ENCODE measurements at regions not wholly inside any gene's neighbourhood (a gene's known extent, or its start where the extent isn't known, plus 50 kb on each side); places are given as distances from the start of the nearest gene placed in this dataset.
"Not testable (repeated sequence)": the region's sequence is repeated elsewhere in the genome, so short reads cannot be mapped to it uniquely, and the experiment has no call there.

DNA sequence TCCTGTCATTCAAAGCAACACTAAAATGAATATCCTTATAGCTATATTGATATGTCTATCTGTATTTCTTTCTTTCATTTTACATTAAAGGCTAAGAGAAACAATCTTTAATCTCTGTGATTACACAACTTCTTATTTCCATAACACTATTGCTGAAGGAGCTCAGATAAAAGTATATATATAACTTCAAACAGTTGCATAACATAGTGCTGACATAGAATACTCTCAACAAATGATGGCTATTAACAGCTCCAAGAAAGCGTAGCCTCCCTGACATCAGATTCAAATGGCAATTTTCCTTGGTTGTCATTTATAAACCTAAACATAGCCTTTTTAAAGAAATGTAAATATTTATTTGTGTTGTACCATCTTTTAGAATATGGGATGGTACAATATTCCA is 116.6 kb upstream of the PTPRG start:
- no peak for DNase-seq (ENCODE audit: low spot score)

DNA sequence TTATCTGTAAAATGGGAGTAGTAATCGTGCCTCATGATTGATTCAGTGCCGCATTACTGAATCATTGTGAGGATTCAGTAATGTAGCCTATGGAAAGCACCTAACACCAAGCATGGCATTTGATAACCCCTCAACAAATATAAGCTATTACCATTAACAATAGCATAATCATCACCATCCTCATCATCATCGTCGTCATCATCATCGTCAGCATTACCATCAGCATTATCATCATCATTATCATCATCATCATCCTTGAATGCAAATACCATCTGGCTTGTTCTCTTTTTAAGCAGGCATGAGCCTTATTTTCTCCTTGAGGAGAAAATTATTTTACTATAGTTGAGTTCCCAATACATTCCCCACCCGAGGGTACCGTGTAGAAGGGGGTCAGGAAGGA is 115.4 kb upstream of the PTPRG start:
- DNase-seq (ENCODE audit: low spot score), result no peak

- no peak for DNase-seq (ENCODE audit: low spot score)
These were observed 115.0 kb upstream of the PTPRG start for GRCh38 chr3:61446341-61446740.

GRCh38 chr3:61448378-61448777 is 113.0 kb upstream of the PTPRG start:
- no peak for DNase-seq (ENCODE audit: low spot score)

DNA sequence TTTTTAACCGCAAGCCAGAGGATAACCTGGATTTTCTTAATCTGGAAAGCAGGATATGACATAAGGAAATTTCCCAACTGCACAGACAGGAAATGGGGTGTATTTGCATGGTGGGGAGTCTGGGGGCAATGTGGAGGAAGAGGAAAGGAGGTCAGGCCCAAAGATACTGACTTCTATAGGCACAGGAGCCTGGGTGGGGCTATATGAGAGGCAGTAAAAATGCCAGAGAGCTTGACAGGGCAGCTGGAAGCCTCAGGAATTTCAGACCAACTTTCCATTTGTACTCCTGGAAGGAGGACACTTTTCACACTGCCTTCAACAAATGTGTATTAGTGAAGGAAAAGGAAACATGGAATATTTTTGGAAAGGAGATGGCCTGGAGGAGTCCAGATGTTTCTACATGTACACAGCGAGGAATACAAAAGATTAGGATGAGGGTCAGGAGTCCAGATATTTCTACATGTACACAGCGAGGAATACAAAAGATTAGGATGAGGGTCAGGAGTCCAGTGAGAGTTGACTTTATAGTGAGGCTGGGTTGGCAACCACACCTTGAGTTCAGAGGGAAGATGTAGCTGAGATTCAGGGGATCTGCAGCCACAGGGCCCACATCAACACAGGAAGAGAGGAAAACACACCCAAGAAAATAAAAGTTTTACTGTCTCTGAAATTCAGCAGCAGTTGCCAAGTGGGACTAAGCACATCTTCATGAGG is 111.9 kb upstream of the PTPRG start:
- no peak for DNase-seq (ENCODE audit: low spot score)

GRCh38 chr3:61450866-61451265 is 110.5 kb upstream of the PTPRG start:
- no peak for DNase-seq (ENCODE audit: low spot score)

DNA sequence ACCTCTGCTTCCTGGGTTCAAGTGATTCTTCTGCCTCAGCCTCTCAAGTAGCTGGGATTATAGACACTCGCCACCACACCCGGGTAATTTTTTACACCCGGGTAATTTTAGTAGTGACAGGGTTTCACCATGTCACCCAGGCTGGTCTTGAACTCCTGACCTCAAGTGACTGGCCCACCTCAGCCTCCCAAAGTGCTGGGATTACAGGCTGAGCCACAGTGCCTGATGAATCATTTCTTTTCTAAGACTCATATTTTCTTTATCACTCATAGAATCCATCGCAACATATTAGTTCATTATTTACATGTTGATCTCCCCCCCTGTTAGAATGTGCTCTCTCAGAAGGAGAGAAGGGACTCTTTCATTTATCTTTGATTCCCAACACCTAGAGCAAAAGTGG is 109.5 kb upstream of the PTPRG start:
- DNase-seq (ENCODE audit: low spot score), result no peak

DNA sequence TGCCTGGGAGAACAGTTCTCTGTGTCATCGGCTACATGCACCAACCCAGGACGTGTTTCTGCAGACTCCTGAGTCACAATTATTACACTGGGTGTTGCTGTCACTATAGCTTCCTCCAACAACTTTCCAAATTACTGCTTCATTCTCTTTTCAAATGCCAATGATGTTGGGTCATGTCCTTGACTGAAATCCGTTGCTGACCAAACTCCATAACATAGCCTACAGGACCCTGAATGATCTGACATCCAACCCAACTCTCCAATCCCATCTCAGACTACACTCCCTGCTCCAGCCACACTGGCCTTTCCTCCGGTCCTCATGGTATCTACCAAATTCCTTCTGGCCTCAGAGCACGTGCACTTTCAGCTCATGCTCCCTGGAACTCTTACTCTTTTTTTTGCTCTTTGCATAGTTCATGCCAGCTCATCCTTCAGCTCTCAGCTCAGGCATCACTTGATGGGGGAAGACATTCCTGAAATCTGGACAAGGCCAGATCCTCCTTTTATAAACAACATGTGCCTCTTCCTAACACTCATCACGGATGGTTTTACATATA is 108.8 kb upstream of the PTPRG start:
- no peak for DNase-seq (ENCODE audit: low spot score)

- DNase-seq (ENCODE audit: low spot score), result no peak
These were observed 107.3 kb upstream of the PTPRG start for GRCh38 chr3:61454006-61454585.

GRCh38 chr3:61454801-61455200 is 106.6 kb upstream of the PTPRG start:
- no peak for DNase-seq (ENCODE audit: low spot score)

DNA sequence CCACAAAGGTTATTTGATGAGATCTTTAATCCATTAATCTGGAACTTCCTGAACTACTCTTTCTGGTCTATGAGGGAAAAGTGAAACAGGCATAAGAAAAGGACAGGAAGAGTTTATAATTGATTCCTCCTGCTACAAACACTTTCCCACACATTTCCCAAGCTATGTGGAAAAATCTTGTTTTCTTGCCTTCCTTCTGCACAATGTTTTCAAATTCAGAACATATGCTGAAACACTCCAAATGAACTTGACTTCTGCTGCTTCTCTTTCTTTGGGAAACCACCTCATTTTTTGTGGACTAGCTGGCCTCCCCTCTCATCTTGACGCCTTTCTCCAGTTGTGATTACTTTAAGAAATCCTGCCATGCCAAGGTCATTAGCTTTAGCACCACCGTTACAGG is 100.7 kb upstream of the PTPRG start:
- no peak for DNase-seq (ENCODE audit: low spot score)

- no peak for DNase-seq (ENCODE audit: low spot score)
These were observed 98.2 kb upstream of the PTPRG start for GRCh38 chr3:61463191-61463590.

DNA sequence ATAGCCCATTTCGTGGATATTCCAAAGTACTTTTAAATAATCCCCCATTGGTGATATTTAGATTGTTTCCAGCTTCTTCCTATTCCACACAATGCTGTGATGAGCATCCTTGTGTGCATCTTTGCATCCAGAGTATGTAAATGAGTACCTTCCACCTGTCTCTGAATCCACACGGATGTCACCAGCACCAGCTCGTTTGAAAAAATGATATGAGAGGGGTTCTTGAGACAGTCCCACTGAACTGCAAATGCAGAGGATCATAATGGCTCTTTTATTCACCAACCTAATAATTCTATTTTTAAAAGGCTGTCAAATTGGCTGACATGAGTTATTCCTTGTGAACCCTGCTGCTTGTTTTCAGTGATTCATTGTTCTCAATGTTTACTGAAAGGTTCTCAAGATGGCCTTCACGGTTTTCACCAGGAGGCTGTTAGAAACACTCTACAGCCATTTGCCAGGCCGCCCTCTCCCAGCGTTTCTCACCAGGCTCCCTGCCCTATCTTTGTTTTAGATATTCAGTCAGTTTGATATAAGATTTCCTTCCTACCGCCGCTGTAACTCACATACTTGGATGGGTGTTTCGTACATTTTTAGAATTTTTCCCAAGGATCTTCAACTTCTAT is 96.7 kb upstream of the PTPRG start:
- DNase-seq (ENCODE audit: low spot score), result no peak

DNA sequence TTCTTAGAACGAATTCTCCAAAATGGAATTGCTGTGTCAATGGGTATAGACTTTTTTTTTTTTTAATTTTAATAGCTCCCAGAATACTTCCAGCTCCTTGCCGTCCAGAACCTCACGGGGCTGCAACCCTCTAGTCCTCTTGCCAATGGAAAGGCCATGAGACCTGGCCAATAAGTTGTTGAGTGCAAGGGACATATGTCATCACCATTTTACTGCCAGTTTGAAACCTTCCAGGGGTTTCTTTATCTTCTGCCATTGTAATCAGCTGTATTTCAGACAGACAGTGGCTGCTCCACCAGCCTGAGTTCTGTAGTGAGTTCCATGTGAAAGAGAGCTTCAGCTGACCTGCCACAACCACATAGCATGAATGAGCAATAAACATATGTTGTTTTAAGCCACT is 95.0 kb upstream of the PTPRG start:
- no peak for DNase-seq (ENCODE audit: low spot score)

DNA sequence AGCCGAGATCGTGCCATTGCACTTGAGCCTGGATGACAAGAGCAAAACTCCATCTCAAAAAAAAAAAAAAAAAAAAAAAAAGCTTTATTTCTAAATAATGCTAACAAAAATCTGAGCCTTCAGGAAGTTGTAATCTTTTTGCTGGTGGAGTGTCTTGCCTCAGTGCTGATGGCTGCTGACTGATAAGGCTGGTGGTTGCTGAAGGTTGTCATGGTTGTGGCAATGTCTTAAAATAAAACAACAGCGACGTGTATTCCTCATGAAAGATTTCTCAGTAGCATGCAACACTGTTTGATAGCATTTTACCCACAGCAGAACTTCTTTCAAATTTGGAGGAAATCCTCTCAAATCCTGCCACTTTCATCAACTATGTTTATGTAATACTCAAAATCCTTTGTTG is 77.4 kb upstream of the PTPRG start:
- no peak for DNase-seq (ENCODE audit: low spot score)

GRCh38 chr3:61493339-61493738 is 68.0 kb upstream of the PTPRG start:
- DNase-seq (ENCODE audit: low spot score), result no peak

DNA sequence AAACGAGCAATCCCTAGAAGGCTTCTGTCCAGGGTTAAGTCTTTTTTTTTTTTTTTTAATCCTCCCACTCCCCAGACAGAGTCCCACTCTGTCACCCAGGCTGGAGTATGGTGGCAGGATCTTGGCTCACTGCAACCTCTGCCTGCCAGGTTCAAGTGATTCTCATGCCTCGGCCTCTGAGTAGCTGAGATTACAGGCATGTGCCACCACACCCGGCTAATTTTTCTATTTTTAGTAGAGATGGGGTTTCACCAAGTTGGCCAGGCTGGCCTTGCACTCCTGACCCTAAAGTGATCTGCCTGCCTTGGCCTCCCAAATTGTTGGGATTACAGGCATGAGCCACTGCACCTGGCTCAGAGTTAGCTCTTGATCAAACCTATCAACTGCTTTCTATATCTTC is 67.1 kb upstream of the PTPRG start:
- DNase-seq (ENCODE audit: low spot score), result not testable (repeated sequence)

DNA sequence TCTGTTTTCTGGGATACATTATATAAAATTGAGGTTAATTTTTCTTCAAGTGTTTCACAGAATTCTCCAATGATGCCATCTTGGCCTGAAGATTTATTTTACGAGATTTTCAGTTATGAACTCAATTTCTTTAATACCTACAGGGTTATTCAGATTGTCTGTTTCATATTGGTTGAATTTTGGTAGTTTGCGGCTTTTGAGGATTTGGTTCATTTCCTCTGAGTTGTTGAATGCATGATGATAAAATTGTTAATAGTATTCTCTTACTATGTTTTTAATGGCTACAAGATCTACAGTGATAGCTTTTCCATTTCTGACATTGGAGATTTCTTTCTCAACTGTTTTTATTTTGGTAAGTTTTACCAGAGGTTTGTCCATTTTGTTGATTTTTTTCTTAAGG is 63.9 kb upstream of the PTPRG start:
- no peak for DNase-seq (ENCODE audit: low spot score)

GRCh38 chr3:61505197-61505596 is 56.2 kb upstream of the PTPRG start:
- DNase-seq (ENCODE audit: low spot score), result no peak

DNA sequence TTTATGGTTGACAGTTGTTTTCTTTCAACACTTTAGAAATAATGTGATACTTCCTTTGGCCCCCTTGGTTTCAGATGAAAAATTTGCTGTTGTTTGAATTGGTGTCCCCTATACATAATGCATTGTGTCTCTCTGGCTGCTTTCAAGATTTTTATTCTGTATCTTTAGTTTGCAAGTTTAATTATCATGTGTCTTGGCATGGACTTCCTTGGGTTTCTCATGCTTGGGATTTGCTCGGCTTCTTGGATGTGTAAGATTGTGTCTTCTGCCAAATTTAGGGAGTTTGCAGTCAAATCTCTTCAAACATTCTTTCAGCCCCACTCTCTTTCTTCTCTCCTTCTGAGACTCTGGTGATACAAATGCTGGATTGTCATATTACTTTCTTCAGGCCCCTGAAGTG is 53.4 kb upstream of the PTPRG start:
- no peak for DNase-seq (ENCODE audit: low spot score)
